HEK293 (cell line): ENCODE measurements at regions not wholly inside any gene's neighbourhood (a gene's known extent, or its start where the extent isn't known, plus 50 kb on each side); places are given as distances from the start of the nearest gene placed in this dataset.

ENCODE experiments used
- CTCF ChIA-PET: fragments of 350-600 bp; formaldehyde crosslinking; extraction: SDS; loops from one replicate; lab custom pipeline; 2021; ENCODE audit warnings: antibody characterized with exemption; lab: Yijun Ruan, JAX
- POLR2A ChIA-PET: fragments of 300-600 bp; formaldehyde crosslinking; extraction: SDS; loops from one replicate; lab custom pipeline; 2020; ENCODE audit warnings: antibody characterized with exemption, inconsistent platforms; lab: Yijun Ruan, JAX
- H3K27ac ChIP-seq: fragments of 200-500 bp; sonication (Bioruptor generic); 2 replicates; pipeline ENCODE4 v1.5.1; 2014; ENCODE audit warnings: low read depth, low read length, control low read depth, inconsistent platforms; ENCODE audit errors: extremely low read depth
- H3K36me3 ChIP-seq, 2 experiments: fragments of 200-500 bp in 1 of 2; sonication (Bioruptor generic) in 1 of 2; 1 replicate in 1 of 2; 2 replicates in 1 of 2; pipeline ENCODE4 v1.5.1; 2014 to 2017; ENCODE audit warnings: inconsistent platforms in 2 of 2, low read length in 2 of 2; ENCODE audit not compliant: control insufficient read depth in 2 of 2, insufficient read depth in 1 of 2
- H3K4me1 ChIP-seq: fragments of 200-500 bp; sonication (Bioruptor generic); 2 replicates; pipeline ENCODE4 v1.5.1; 2014; ENCODE audit warnings: mild to moderate bottlenecking, low read length, inconsistent platforms; ENCODE audit not compliant: control insufficient read depth, insufficient read depth
- H3K4me3 ChIP-seq: 2 replicates; pipeline ENCODE4 v1.5.1; 2011; ENCODE audit warnings: low read depth, mild to moderate bottlenecking, control low read depth, low read length, moderate library complexity
- H3K9me3 ChIP-seq: fragments of 200-500 bp; sonication (Bioruptor generic); 2 replicates; pipeline ENCODE4 v1.5.1; 2014; ENCODE audit warnings: low read depth, low read length, inconsistent platforms; ENCODE audit not compliant: control insufficient read depth, insufficient read depth
- GLI2 ChIP-seq: fragments of 450-650 bp; formaldehyde crosslinking; IDR thresholded peaks from 2 replicates; pipeline ENCODE4; 2017; ENCODE audit warnings: missing biosample characterization, missing genetic modification characterization, low read depth, borderline replicate concordance
- KLF16 ChIP-seq: fragments of 450-650 bp; formaldehyde crosslinking; IDR thresholded peaks from 2 replicates; pipeline ENCODE4 v1.5.1; 2017; ENCODE audit warnings: missing biosample characterization, missing genetic modification characterization
- PRDM1 ChIP-seq: fragments of 450-650 bp; formaldehyde crosslinking; IDR thresholded peaks from 2 replicates; pipeline ENCODE4; 2016; ENCODE audit warnings: missing biosample characterization, missing genetic modification characterization
- SCRT2 ChIP-seq: fragments of 450-650 bp; formaldehyde crosslinking; IDR thresholded peaks from 2 replicates; pipeline ENCODE4 v1.5.1; 2016; ENCODE audit warnings: missing biosample characterization, missing genetic modification characterization
- WT1 ChIP-seq: fragments of 450-650 bp; formaldehyde crosslinking; IDR thresholded peaks from 2 replicates; pipeline ENCODE4 v1.5.1; 2016; ENCODE audit warnings: missing biosample characterization, missing genetic modification characterization
- ZNF138 ChIP-seq: fragments of 450-650 bp; formaldehyde crosslinking; IDR thresholded peaks from 2 replicates; pipeline ENCODE4 v1.5.1; 2016; ENCODE audit warnings: missing biosample characterization, missing genetic modification characterization, borderline replicate concordance
- ZNF221 ChIP-seq: fragments of 450-650 bp; formaldehyde crosslinking; IDR thresholded peaks from 2 replicates; pipeline ENCODE4 v1.5.1; 2017; ENCODE audit warnings: missing biosample characterization, missing genetic modification characterization, borderline replicate concordance
- ZNF521 ChIP-seq: fragments of 450-650 bp; formaldehyde crosslinking; IDR thresholded peaks from 2 replicates; pipeline ENCODE4 v1.5.1; 2017; ENCODE audit warnings: missing biosample characterization, mild to moderate bottlenecking, missing genetic modification characterization
- ZNF530 ChIP-seq: fragments of 450-650 bp; formaldehyde crosslinking; IDR thresholded peaks from 2 replicates; pipeline ENCODE4 v1.5.1; 2016; ENCODE audit warnings: low read depth, missing biosample characterization, missing genetic modification characterization
- ZNF785 ChIP-seq: fragments of 450-650 bp; formaldehyde crosslinking; IDR thresholded peaks from 2 replicates; pipeline ENCODE4 v1.5.1; 2016; ENCODE audit warnings: missing biosample characterization, missing genetic modification characterization
- TF ChIP-seq, protein P1 (sequence below): fragments of 450-650 bp; formaldehyde crosslinking; IDR thresholded peaks from 2 replicates; pipeline ENCODE4 v1.5.1; 2016; ENCODE audit warnings: missing biosample characterization, missing genetic modification characterization
- TF ChIP-seq, protein P2 (sequence below): sonication (generic); formaldehyde crosslinking; IDR thresholded peaks from 2 replicates; pipeline ENCODE4 v1.8.1; 2022; ENCODE audit warnings: mild to moderate bottlenecking, moderate library complexity, missing genetic modification reagents
- TF ChIP-seq, protein P3 (sequence below): fragments of 450-650 bp; formaldehyde crosslinking; IDR thresholded peaks from 2 replicates; pipeline ENCODE4 v1.5.1; 2017; ENCODE audit warnings: missing biosample characterization, missing genetic modification characterization
- TF ChIP-seq, protein P4 (sequence below): fragments of 450-650 bp; formaldehyde crosslinking; IDR thresholded peaks from 2 replicates; pipeline ENCODE4 v1.5.1; 2016; ENCODE audit warnings: missing biosample characterization, missing genetic modification characterization

DNA sequence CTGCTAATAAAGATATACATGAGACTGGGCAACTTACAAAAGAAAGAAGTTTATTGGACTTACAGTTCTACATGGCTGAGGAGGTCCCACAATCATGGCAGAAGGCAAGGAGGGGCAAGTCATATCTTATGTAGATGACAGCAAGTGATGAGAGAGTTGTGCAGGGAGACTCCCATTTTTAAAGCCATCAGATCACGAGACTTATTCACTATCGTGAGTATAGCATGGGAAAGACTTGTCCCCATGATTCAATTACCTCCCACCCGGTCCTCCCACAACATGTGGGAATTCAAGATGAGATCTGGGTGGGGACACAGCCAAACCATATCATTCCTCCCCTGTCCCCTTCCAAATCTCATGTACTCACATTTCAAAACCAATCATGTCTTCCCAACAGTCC, 50.9 kb upstream of the GRID2 start:
- Histone ChIP-seq H3K4me3 (no peak overlapping the region), H3K4me1 (no peaks in the 10 kb centered on the region)
- no peak for TF ChIP-seq KLF16
- TF ChIP-seq, protein P1, sequence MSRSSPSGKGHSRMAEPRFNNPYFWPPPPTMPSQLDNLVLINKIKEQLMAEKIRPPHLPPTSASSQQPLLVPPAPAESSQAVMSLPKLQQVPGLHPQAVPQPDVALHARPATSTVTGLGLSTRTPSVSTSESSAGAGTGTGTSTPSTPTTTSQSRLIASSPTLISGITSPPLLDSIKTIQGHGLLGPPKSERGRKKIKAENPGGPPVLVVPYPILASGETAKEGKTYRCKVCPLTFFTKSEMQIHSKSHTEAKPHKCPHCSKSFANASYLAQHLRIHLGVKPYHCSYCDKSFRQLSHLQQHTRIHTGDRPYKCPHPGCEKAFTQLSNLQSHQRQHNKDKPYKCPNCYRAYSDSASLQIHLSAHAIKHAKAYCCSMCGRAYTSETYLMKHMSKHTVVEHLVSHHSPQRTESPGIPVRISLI = no peak
- TF ChIP-seq, all 188 proteins: peak for 0
- ChIA-PET POLR2A (no interaction called here), CTCF (no interaction called here)
- Histone ChIP-seq H3K27ac (no peak overlapping the region), H3K36me3 (no peaks in the 10 kb centered on the region), H3K9me3 (no peaks in the 10 kb centered on the region)

DNA sequence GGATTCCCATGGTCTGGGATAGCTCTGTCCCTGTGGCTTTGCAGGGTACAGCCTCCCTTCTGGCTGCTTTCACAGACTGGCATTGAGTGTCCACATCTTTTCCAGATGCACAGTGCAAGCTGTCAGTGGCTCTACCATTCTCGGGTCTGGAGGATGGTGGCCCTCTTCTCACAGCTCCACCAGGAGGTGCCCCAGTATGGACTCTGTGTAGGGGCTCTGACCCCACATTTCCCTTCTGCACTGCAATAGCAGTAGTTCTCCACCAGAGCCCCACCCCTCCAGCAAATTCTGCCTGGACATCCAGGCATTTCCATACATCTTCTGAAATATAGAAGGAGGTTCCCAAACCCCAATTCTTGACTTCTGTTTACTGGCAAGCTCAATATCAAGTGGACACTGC, 50.2 kb upstream of the GRID2 start:
- H3K4me1 ChIP-seq = no peaks in the 10 kb centered on the region
- ChIA-PET CTCF (no interaction called here), POLR2A (no interaction called here)
- TF ChIP-seq, protein P2, sequence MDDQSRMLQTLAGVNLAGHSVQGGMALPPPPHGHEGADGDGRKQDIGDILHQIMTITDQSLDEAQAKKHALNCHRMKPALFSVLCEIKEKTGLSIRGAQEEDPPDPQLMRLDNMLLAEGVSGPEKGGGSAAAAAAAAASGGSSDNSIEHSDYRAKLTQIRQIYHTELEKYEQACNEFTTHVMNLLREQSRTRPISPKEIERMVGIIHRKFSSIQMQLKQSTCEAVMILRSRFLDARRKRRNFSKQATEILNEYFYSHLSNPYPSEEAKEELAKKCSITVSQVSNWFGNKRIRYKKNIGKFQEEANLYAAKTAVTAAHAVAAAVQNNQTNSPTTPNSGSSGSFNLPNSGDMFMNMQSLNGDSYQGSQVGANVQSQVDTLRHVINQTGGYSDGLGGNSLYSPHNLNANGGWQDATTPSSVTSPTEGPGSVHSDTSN (CRISPR knock-in tag) = no peak
- TF ChIP-seq ZNF221 (tag by site-specific recombination) (no peak), PRDM1 (tag by site-specific recombination) (no peak), WT1 (tag by site-specific recombination) (no peak), ZNF785 (no peak), ZNF530 (tag by site-specific recombination) (no peak), SCRT2 (tag by site-specific recombination) (no peak), GLI2 (tag by site-specific recombination) (no peak), ZNF521 (tag by site-specific recombination) (no peak), ZNF138 (no peak)
- TF ChIP-seq, protein P3, sequence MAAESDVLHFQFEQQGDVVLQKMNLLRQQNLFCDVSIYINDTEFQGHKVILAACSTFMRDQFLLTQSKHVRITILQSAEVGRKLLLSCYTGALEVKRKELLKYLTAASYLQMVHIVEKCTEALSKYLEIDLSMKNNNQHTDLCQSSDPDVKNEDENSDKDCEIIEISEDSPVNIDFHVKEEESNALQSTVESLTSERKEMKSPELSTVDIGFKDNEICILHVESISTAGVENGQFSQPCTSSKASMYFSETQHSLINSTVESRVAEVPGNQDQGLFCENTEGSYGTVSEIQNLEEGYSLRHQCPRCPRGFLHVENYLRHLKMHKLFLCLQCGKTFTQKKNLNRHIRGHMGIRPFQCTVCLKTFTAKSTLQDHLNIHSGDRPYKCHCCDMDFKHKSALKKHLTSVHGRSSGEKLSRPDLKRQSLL (tag by site-specific recombination) = no peak
- TF ChIP-seq, protein P4, sequence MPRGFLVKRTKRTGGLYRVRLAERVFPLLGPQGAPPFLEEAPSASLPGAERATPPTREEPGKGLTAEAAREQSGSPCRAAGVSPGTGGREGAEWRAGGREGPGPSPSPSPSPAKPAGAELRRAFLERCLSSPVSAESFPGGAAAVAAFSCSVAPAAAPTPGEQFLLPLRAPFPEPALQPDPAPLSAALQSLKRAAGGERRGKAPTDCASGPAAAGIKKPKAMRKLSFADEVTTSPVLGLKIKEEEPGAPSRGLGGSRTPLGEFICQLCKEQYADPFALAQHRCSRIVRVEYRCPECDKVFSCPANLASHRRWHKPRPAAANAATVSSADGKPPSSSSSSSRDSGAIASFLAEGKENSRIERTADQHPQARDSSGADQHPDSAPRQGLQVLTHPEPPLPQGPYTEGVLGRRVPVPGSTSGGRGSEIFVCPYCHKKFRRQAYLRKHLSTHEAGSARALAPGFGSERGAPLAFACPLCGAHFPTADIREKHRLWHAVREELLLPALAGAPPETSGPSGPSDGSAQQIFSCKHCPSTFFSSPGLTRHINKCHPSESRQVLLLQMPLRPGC (tag by site-specific recombination) = no peak
- no peaks in the 10 kb centered on the region for H3K9me3 ChIP-seq
- H3K4me3 ChIP-seq = no peak overlapping the region
- no peaks in the 10 kb centered on the region for H3K36me3 ChIP-seq
- no peak overlapping the region for H3K27ac ChIP-seq
